MCF 10A (cell line): ENCODE measurements at regions not wholly inside any gene's neighbourhood (a gene's known extent, or its start where the extent isn't known, plus 50 kb on each side); places are given as distances from the start of the nearest gene placed in this dataset.
A peak's percentile ranks its signal among the peaks of the same experiment; 100 is the strongest.

Experiments
- BruUV-seq: library from RNA; stranded (reverse); fragments of 400-500 nt; replicated peaks from 2 replicates; lab custom pipeline; 2021; lab: Mats Ljungman, UMichigan
- CTCF ChIA-PET: fragments of 300-600 bp; sonication (Branson Sonifier 250); formaldehyde crosslinking; extraction: SDS; loops from one replicate; lab custom pipeline; 2021; ENCODE audit warnings: antibody characterized with exemption, inconsistent platforms; lab: Yijun Ruan, JAX
- POLR2A ChIA-PET: fragments of 300-600, 350-650 bp; sonication (Branson Sonifier 250); formaldehyde crosslinking; extraction: SDS; loops from one replicate; lab custom pipeline; 2020; ENCODE audit warnings: antibody characterized with exemption, inconsistent platforms; lab: Yijun Ruan, JAX
- DNase-seq: peaks from one replicate; pipeline ENCODE4 v3.0.0-alpha.2; 2018; ENCODE audit not compliant: unreplicated experiment
- H3K27ac Mint-ChIP-seq: one replicate; pipeline ENCODE4 v1.8.0; 2022; ENCODE audit warnings: mild to moderate bottlenecking, low read depth, mixed read lengths; ENCODE audit not compliant: unreplicated experiment
- H3K27me3 Mint-ChIP-seq: one replicate; pipeline ENCODE4 v1.8.0; 2022; ENCODE audit warnings: mixed read lengths; ENCODE audit not compliant: insufficient read depth, unreplicated experiment
- H3K36me3 Mint-ChIP-seq: one replicate; pipeline ENCODE4 v1.8.0; 2022; ENCODE audit warnings: mild to moderate bottlenecking, moderate library complexity, mixed read lengths; ENCODE audit not compliant: insufficient read depth, unreplicated experiment
- H3K4me1 Mint-ChIP-seq: one replicate; pipeline ENCODE4 v1.8.0; 2022; ENCODE audit warnings: mixed read lengths; ENCODE audit not compliant: insufficient read depth, unreplicated experiment
- H3K4me3 Mint-ChIP-seq: one replicate; pipeline ENCODE4 v1.8.0; 2022; ENCODE audit warnings: mild to moderate bottlenecking, moderate library complexity, mixed read lengths; ENCODE audit not compliant: unreplicated experiment
- H3K9me3 Mint-ChIP-seq: one replicate; pipeline ENCODE4 v1.8.0; 2022; ENCODE audit warnings: mixed read lengths; ENCODE audit not compliant: unreplicated experiment
- CTCF ChIP-seq: fragments of 200-600 bp; IDR thresholded peaks from one replicate; pipeline ENCODE4 v1.8.0; 2022; ENCODE audit warnings: antibody characterized with exemption, mild to moderate bottlenecking; ENCODE audit not compliant: unreplicated experiment
- intact Hi-C: fragments of 100-400 bp; cut with micrococcal nuclease; formaldehyde crosslinking; loops from 2 replicates; pipeline ENCODE4 v1.14.1; 2022

GRCh38 chr20:51955756-51956155 lies 153.4 kb upstream of the SALL4 start:
- H3K36me3 Mint-ChIP-seq = no peaks in the 10 kb centered on the region
- no TSS peak for BruUV-seq
- H3K9me3 Mint-ChIP-seq = no peaks in the 10 kb centered on the region
- DNase-seq = peak; percentile 49
- H3K4me3 Mint-ChIP-seq = no peak overlapping the region
- intact Hi-C loops = no loop called here
- peaks cover 11% of the 10 kb centered on the region for H3K4me1 Mint-ChIP-seq
- H3K27ac Mint-ChIP-seq = peak overlapping the region; percentile 87
- TF ChIP-seq CTCF = no peak
- ChIA-PET POLR2A (interaction anchor here (0.8 to 1.7 kb wide), 2 partner anchors 10 to 29 kb away, joined by 4 to 6 read pairs; no protein-coding TSS in a partner anchor), CTCF (no interaction called here)
- H3K27me3 Mint-ChIP-seq = no peaks in the 10 kb centered on the region

DNA sequence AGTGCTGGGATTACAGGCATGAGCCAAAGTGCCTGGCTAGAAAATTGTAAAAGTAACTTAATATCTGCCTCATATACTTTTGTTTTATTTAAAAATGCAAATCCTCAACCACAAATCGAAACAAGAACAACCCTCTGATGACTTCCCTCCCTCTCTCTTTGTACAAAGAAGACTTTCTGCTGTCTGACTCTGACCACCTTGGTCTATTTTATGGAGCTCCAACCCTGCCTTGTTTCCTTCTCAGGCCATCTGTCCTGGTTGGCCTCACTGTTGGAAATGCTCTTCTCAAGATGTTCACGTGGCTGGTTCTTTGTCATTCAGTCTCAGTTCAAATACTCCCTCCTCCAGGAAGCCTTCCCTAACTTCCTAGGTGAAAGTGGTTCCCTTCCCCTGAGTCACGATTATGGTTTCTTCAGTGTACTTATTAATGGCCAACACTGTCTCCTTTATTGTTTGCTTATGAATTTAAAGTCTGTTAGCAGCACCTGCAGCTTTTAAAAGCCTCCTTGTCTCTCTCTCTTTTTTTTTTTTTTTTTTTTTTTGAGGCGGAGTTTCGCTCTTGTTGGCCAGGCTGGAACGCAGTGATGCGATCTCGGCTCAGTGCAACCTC lies 151.5 kb upstream of the SALL4 start:
- Mint-ChIP-seq H3K9me3 (no peaks in the 10 kb centered on the region), H3K4me3 (no peak overlapping the region), H3K27me3 (no peaks in the 10 kb centered on the region)

DNA sequence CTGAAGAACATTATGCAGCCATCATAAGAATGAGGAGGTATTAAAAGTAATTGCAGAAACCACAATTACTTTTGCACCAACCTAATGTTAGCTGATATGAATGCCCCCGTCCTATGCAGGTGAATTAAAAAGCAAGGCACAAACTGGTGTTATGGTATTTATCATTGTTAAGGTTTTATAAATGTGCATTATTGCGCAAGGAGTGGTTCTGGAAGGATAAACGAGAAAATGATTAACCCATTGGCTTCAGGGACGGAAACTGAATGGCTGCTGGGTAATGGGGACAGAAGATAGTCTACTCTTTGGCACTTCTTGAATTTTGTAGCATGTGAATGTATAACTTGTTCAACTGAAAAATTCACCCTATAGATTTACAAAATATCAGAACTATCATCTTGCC lies 148.6 kb upstream of the SALL4 start:
- no peaks in the 10 kb centered on the region for H3K9me3 Mint-ChIP-seq
- CTCF ChIA-PET = interaction anchor here (0.9 kb wide), 1 partner anchor 241 kb away, joined by 3 read pairs; no protein-coding TSS in a partner anchor
- no peak for TF ChIP-seq CTCF
- H3K36me3 Mint-ChIP-seq = no peaks in the 10 kb centered on the region
- H3K27me3 Mint-ChIP-seq = no peaks in the 10 kb centered on the region
- BruUV-seq = no TSS peak
- no peak for DNase-seq
- intact Hi-C loops = no loop called here
- no peak overlapping the region for H3K4me3 Mint-ChIP-seq
- peaks cover 6% of the 10 kb centered on the region for H3K4me1 Mint-ChIP-seq
- H3K27ac Mint-ChIP-seq = no peak overlapping the region
- POLR2A ChIA-PET = interaction anchor here (0.8 kb wide), 1 partner anchor 42 kb away, joined by 4 read pairs; no protein-coding TSS in a partner anchor

More for the DNA sequence above, 151.5 kb upstream of the SALL4 start:
- Mint-ChIP-seq H3K36me3 (no peaks in the 10 kb centered on the region), H3K27ac (no peak overlapping the region), H3K4me1 (peaks cover 11% of the 10 kb centered on the region)
- TF ChIP-seq CTCF = no peak
- BruUV-seq = no TSS peak
- no peak for DNase-seq
- ChIA-PET POLR2A (interaction anchor here (1.7 kb wide), 1 partner anchor 31 kb away, joined by 6 read pairs; no protein-coding TSS in a partner anchor), CTCF (interaction anchor here (1.0 to 1.5 kb wide), 2 partner anchors 12 to 15 kb away, joined by 3 to 8 read pairs; no protein-coding TSS in a partner anchor)
- intact Hi-C loops = no loop called here

DNA sequence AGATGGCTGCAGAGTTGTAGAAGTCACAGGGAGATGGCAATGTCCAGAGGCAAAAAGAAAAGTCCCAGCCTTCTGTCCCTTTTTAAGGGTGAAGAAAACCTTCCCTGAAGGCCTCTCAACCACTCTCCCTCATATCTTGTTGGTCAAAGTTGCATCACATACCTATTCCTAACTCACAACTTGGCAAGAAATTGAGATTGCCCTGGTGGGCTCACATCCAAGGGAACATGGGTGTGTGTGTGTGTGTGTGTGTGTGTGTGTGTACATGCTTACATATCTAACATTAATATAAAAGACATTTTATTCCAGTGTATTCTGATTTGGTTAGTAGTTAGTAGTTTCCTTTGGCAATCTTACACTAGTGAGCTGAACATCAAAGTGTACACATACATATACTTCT lies 144.3 kb upstream of the SALL4 start:
- H3K4me3 Mint-ChIP-seq = no peak overlapping the region
- ChIA-PET CTCF (interaction anchor here (0.8 to 2.6 kb wide), 3 partner anchors 15 to 114 kb away, joined by 3 to 8 read pairs (median 6); no protein-coding TSS in a partner anchor), POLR2A (interaction anchor here (0.6 to 2.1 kb wide), 3 partner anchors 9 to 244 kb away, joined by 3 to 7 read pairs (median 4); no protein-coding TSS in a partner anchor)
- no peaks in the 10 kb centered on the region for H3K9me3 Mint-ChIP-seq
- no peaks in the 10 kb centered on the region for H3K4me1 Mint-ChIP-seq
- H3K27me3 Mint-ChIP-seq = no peaks in the 10 kb centered on the region
- BruUV-seq = no TSS peak
- TF ChIP-seq CTCF = no peak
- no peak overlapping the region for H3K27ac Mint-ChIP-seq
- no peaks in the 10 kb centered on the region for H3K36me3 Mint-ChIP-seq
- DNase-seq = peak; percentile 40
- intact Hi-C loops = no loop called here
